Endodermal cell (in vitro differentiated cells): ENCODE measurements at regions not wholly inside any gene's neighbourhood (a gene's known extent, or its start where the extent isn't known, plus 50 kb on each side); places are given as distances from the start of the nearest gene placed in this dataset.

ENCODE experiments used
- DNase-seq: peaks from one replicate; pipeline ENCODE4 v3.0.0-alpha.2; 2017
- H3K27ac ChIP-seq: 2 replicates; pipeline ENCODE4 v1.5.1; 2013; ENCODE audit warnings: mild to moderate bottlenecking, low read depth, low read length, moderate library complexity
- H3K27me3 ChIP-seq: 2 replicates; pipeline ENCODE4 v1.6.1; 2013; ENCODE audit warnings: mild to moderate bottlenecking, low read length, moderate library complexity; ENCODE audit not compliant: insufficient read depth, control insufficient read depth, poor library complexity, severe bottlenecking
- H3K36me3 ChIP-seq: 2 replicates; pipeline ENCODE4 v1.7.0; 2013; ENCODE audit warnings: mild to moderate bottlenecking, low read length, moderate library complexity; ENCODE audit not compliant: control insufficient read depth, insufficient read depth
- H3K4me1 ChIP-seq: one replicate; pipeline ENCODE4 v1.7.0; 2013; ENCODE audit warnings: low read length; ENCODE audit not compliant: control insufficient read depth, insufficient read depth
- H3K4me3 ChIP-seq: 2 replicates; pipeline ENCODE4 v1.5.1; 2013; ENCODE audit warnings: mild to moderate bottlenecking, low read length, moderate library complexity
- H3K9ac ChIP-seq: 2 replicates; pipeline ENCODE4 v1.6.1; 2013; ENCODE audit warnings: mild to moderate bottlenecking, low read length, moderate library complexity; ENCODE audit not compliant: poor library complexity, severe bottlenecking; ENCODE audit errors: extremely low read depth
- H3K9me3 ChIP-seq: 2 replicates; pipeline ENCODE4 v1.6.1; 2013; ENCODE audit warnings: mild to moderate bottlenecking, low read length, moderate library complexity; ENCODE audit not compliant: control insufficient read depth
- H3K27ac Mint-ChIP-seq: 2 replicates; pipeline ENCODE4 v1.8.0; 2020; ENCODE audit warnings: mixed read lengths
- H3K27me3 Mint-ChIP-seq: 2 replicates; pipeline ENCODE4 v1.8.0; 2021; ENCODE audit warnings: mild to moderate bottlenecking, mixed read lengths; ENCODE audit not compliant: insufficient read depth
- H3K36me3 Mint-ChIP-seq: 2 replicates; pipeline ENCODE4 v1.8.0; 2020; ENCODE audit warnings: low read depth, mixed read lengths
- H3K4me1 Mint-ChIP-seq: 2 replicates; pipeline ENCODE4 v1.8.0; 2020; ENCODE audit warnings: mixed read lengths
- H3K4me3 Mint-ChIP-seq: 2 replicates; pipeline ENCODE4 v1.8.0; 2020; ENCODE audit warnings: mild to moderate bottlenecking, moderate library complexity, mixed read lengths
- H3K9me3 Mint-ChIP-seq: 2 replicates; pipeline ENCODE4 v1.8.0; 2020; ENCODE audit warnings: mild to moderate bottlenecking, mixed read lengths
- WGBS, 2 experiments: methylation state at CpG; one replicate each; pipeline versions ENCODE4 v1.1.5 to v1.1.7; 2013; ENCODE audit warnings: missing lambda C conversion rate in 2 of 2, mixed read lengths in 1 of 2; ENCODE audit not compliant: insufficient coverage in 1 of 2, insufficient read length in 1 of 2; 5-methylcytosine and 5-hydroxymethylcytosine counted together
- TF ChIP-seq, protein P1 (sequence below): fragments of 200-600 bp; sonication (generic); conservative IDR thresholded peaks from 2 replicates; pipeline ENCODE4 v1.5.0; 2021; ENCODE audit warnings: antibody characterized with exemption, mild to moderate bottlenecking

DNA sequence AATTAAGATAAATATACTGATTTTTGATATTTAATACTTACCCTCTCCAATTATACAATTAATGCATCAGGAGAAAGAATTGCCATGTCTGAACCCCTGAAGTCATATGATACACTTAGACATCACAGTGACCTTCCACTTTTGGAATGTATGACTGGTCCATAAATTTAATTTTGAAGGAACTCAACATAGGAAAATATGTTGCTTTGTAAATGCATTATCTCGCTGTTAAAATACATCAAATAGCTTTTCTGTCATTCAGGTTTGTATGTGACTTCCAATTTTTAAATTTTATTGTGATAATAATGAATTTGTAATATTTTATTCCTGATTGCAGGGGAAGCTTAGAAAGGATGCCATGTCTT, 631.9 kb upstream of the ANKRD30A start:
- Mint-ChIP-seq H3K4me1 (peaks cover 22% of the 10 kb centered on the region), H3K36me3 (no peaks in the 10 kb centered on the region), H3K27ac (no peak overlapping the region), H3K9me3 (no peaks in the 10 kb centered on the region), H3K27me3 (no peaks in the 10 kb centered on the region), H3K4me3 (no peak overlapping the region)
- Histone ChIP-seq H3K9ac (no peak overlapping the region), H3K4me3 (no peak overlapping the region), H3K4me1 (peaks cover 10% of the 10 kb centered on the region), H3K27me3 (no peaks in the 10 kb centered on the region), H3K27ac (no peak overlapping the region), H3K36me3 (no peaks in the 10 kb centered on the region), H3K9me3 (no peaks in the 10 kb centered on the region)
- TF ChIP-seq, protein P1, sequence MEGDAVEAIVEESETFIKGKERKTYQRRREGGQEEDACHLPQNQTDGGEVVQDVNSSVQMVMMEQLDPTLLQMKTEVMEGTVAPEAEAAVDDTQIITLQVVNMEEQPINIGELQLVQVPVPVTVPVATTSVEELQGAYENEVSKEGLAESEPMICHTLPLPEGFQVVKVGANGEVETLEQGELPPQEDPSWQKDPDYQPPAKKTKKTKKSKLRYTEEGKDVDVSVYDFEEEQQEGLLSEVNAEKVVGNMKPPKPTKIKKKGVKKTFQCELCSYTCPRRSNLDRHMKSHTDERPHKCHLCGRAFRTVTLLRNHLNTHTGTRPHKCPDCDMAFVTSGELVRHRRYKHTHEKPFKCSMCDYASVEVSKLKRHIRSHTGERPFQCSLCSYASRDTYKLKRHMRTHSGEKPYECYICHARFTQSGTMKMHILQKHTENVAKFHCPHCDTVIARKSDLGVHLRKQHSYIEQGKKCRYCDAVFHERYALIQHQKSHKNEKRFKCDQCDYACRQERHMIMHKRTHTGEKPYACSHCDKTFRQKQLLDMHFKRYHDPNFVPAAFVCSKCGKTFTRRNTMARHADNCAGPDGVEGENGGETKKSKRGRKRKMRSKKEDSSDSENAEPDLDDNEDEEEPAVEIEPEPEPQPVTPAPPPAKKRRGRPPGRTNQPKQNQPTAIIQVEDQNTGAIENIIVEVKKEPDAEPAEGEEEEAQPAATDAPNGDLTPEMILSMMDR: no peak
- WGBS, 2 experiments: 100% methylated on average over 1 of the region's 1 CpG; no CpG with 5 or more reads in 1 of the 2 experiments
- DNase-seq: no peak

DNA sequence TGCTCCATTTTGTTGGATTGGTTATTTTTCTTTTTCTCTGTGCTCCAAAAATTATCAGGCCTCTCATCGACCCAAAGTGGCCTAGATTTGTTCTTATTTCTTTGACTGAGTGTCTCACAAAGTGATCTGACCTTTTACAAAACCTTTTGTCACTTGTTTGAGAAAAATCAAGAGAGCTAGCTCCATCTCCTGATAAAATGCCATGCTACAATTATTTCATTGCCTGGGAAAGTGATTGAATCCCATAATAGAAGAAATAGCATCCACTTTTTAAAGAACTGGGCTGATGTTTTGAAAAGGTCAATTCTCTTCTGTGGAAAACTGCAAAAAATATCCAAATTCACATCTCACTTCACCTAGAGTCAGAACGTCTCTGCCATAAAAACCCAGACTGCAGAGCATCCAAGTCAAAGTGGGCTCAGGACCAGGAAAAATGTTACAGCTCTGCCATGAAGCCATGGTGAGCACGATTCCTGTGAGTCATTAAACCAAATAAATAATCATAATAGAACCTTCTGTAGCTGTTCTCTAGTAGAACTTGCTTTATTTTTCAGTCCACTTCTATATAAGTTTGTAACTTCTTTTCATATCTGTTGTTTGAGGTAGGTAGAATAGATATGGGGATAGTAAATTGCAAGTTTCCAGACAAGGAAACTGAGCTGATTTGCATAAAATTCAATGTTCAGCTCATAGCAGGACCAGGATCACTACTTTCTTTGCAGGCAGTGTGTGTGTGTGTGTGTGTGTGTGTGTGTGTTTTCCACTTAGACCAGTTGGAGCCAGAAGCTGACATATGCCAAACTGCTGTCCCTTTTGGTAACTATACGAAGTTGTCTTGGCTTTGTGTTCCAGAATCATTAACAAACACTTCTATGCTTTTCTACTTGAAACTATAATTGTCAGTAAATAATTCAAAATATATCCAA, 632.5 kb upstream of the ANKRD30A start:
- Histone ChIP-seq H3K9me3 (no peaks in the 10 kb centered on the region), H3K4me1 (peaks cover 10% of the 10 kb centered on the region), H3K4me3 (no peak overlapping the region), H3K9ac (no peak overlapping the region), H3K27ac (no peak overlapping the region), H3K36me3 (no peaks in the 10 kb centered on the region), H3K27me3 (no peaks in the 10 kb centered on the region)
- Mint-ChIP-seq H3K36me3 (no peaks in the 10 kb centered on the region), H3K27ac (no peak overlapping the region), H3K9me3 (no peaks in the 10 kb centered on the region), H3K4me3 (no peak overlapping the region), H3K4me1 (peaks cover 22% of the 10 kb centered on the region), H3K27me3 (no peaks in the 10 kb centered on the region)
- TF ChIP-seq, protein P1: no peak
- DNase-seq: no peak
- WGBS, 2 experiments: 87 to 100% methylated on average over 1 to 4 of the region's 4 CpGs

DNA sequence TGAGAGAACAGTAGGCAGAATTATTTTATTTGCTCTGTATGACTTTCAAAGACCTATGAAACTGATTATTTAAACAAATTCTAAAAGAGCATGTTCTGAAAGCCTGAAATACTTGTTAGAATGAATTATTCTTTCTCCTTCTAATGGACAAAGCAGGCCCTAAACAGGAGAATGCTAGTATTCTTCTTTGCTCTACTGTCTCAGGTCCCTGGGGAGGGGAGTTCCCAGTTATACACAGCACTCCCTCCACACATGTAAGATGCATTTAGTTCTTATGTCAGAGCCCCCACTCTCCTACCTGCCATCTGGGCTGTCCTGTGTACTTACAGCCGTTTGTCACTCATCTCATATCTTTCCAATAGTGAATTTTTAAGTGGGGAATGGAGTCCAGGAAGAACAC, 633.5 kb upstream of the ANKRD30A start:
- Histone ChIP-seq H3K4me1 (peaks cover 10% of the 10 kb centered on the region), H3K4me3 (no peak overlapping the region), H3K9ac (no peak overlapping the region), H3K36me3 (no peaks in the 10 kb centered on the region), H3K27ac (no peak overlapping the region), H3K9me3 (no peaks in the 10 kb centered on the region), H3K27me3 (no peaks in the 10 kb centered on the region)
- H3K4me1 Mint-ChIP-seq: peaks cover 20% of the 10 kb centered on the region
- 67% methylated on average over 1 of the region's 1 CpG; no CpG with 5 or more reads in 1 of the 2 experiments for WGBS, 2 experiments
- TF ChIP-seq, protein P1: no peak
- H3K9me3 Mint-ChIP-seq: no peaks in the 10 kb centered on the region
- no peaks in the 10 kb centered on the region for H3K36me3 Mint-ChIP-seq
- no peak overlapping the region for H3K4me3 Mint-ChIP-seq
- DNase-seq: no peak
- no peak overlapping the region for H3K27ac Mint-ChIP-seq
- no peaks in the 10 kb centered on the region for H3K27me3 Mint-ChIP-seq
